Natural killer cell (primary cell): ENCODE measurements at regions not wholly inside any gene's neighbourhood (a gene's known extent, or its start where the extent isn't known, plus 50 kb on each side); places are given as distances from the start of the nearest gene placed in this dataset.

ENCODE experiments used
- ATAC-seq, 3 donors: fragments of 150-1000 bp in 2 of 3; fragments of 200-7000 bp in 1 of 3; cut with Tn5 transposase; 1 replicate in 1 of 3; 2 replicates in 2 of 3; pipeline ENCODE4 v1.10.0; 2021; ENCODE audit warnings: mild to moderate bottlenecking in 2 of 3, moderate library complexity in 2 of 3
- DNase-seq, 2 donors: peaks; one replicate each; pipeline versions ENCODE4 v3.0.0 to v3.0.0-alpha.2; 2013 to 2021; ENCODE audit warnings: mixed read lengths in 1 of 2
- H3K27ac ChIP-seq: one replicate; pipeline ENCODE4 v1.5.1; 2013; ENCODE audit warnings: mild to moderate bottlenecking, low read length
- H3K27me3 ChIP-seq: one replicate; pipeline ENCODE4 v1.6.1; 2013; ENCODE audit warnings: low read length; ENCODE audit not compliant: control insufficient read depth, insufficient read depth
- H3K36me3 ChIP-seq: one replicate; pipeline ENCODE4 v1.6.1; 2013; ENCODE audit warnings: low read length; ENCODE audit not compliant: control insufficient read depth, insufficient read depth
- H3K4me1 ChIP-seq: one replicate; pipeline ENCODE4 v1.6.1; 2013; ENCODE audit warnings: low read length; ENCODE audit not compliant: control insufficient read depth, insufficient read depth
- H3K4me3 ChIP-seq: one replicate; pipeline ENCODE4 v1.5.1; 2013; ENCODE audit warnings: low read length
- H3K9me3 ChIP-seq: one replicate; pipeline ENCODE4 v1.6.1; 2013; ENCODE audit warnings: low read length; ENCODE audit not compliant: control insufficient read depth, insufficient read depth
- H3K27ac Mint-ChIP-seq, 2 donors: one replicate each; pipeline ENCODE4 v1.8.0; 2022; ENCODE audit warnings: mild to moderate bottlenecking in 2 of 2, mixed read lengths in 2 of 2, moderate library complexity in 1 of 2
- H3K27me3 Mint-ChIP-seq, 2 donors: one replicate each; pipeline ENCODE4 v1.8.0; 2022; ENCODE audit warnings: low read depth in 2 of 2, mixed read lengths in 2 of 2
- H3K36me3 Mint-ChIP-seq: one replicate; pipeline ENCODE4 v1.8.0; 2022; ENCODE audit warnings: mixed read lengths
- H3K4me1 Mint-ChIP-seq, 2 donors: one replicate each; pipeline ENCODE4 v1.8.0; 2022; ENCODE audit warnings: mixed read lengths in 2 of 2
- H3K4me3 Mint-ChIP-seq: one replicate; pipeline ENCODE4 v1.8.0; 2022; ENCODE audit warnings: mild to moderate bottlenecking, moderate library complexity, mixed read lengths
- H3K9me3 Mint-ChIP-seq, 2 donors: one replicate each; pipeline ENCODE4 v1.8.0; 2022; ENCODE audit warnings: mixed read lengths in 2 of 2
- CTCF ChIP-seq: fragments of 200-600 bp; IDR thresholded peaks from one replicate; pipeline ENCODE4 v1.8.0; 2022; ENCODE audit warnings: antibody characterized with exemption
- WGBS: methylation state at CpG from one replicate; pipeline ENCODE4 v1.1.7; 2013; ENCODE audit warnings: missing lambda C conversion rate; ENCODE audit not compliant: insufficient coverage; 5-methylcytosine and 5-hydroxymethylcytosine counted together
- intact Hi-C: fragments of 100-400 bp; cut with micrococcal nuclease; formaldehyde crosslinking; loops from one replicate; pipeline ENCODE4 v1.14.2; 2022

GRCh38 chr5:74196233-74196632, 444.3 kb downstream of the ENC1 start:
- H3K9me3 Mint-ChIP-seq, result no peaks in the 10 kb centered on the region
- H3K4me1 Mint-ChIP-seq, result no peaks in the 10 kb centered on the region
- intact Hi-C loops, result no loop called here
- H3K4me3 ChIP-seq, result no peak overlapping the region
- peaks cover 9 to 17% of the 10 kb centered on the region in 2 donors for H3K27me3 Mint-ChIP-seq
- no peak overlapping the region for H3K27ac ChIP-seq
- H3K9me3 ChIP-seq, result no peaks in the 10 kb centered on the region
- 22% methylated on average over 2 of the region's 2 CpGs for WGBS
- ATAC-seq (no peak), DNase-seq (no peak)
- no peaks in the 10 kb centered on the region for H3K36me3 Mint-ChIP-seq
- no peak for TF ChIP-seq CTCF
- no peak overlapping the region for H3K27ac Mint-ChIP-seq
- H3K4me1 ChIP-seq, result no peaks in the 10 kb centered on the region
- no peaks in the 10 kb centered on the region for H3K36me3 ChIP-seq
- no peak overlapping the region for H3K4me3 Mint-ChIP-seq
- H3K27me3 ChIP-seq, result no peaks in the 10 kb centered on the region

GRCh38 chr5:74194196-74194595, 446.3 kb downstream of the ENC1 start:
- ATAC-seq (no peak), DNase-seq (no peak)
- no peaks in the 10 kb centered on the region for H3K4me1 ChIP-seq
- H3K4me3 ChIP-seq, result no peak overlapping the region
- peaks cover 15 to 24% of the 10 kb centered on the region in 2 donors for H3K27me3 Mint-ChIP-seq
- WGBS, result 97% methylated on average over 2 of the region's 4 CpGs
- no peaks in the 10 kb centered on the region for H3K36me3 ChIP-seq
- no peaks in the 10 kb centered on the region for H3K27me3 ChIP-seq
- intact Hi-C loops, result no loop called here
- no peaks in the 10 kb centered on the region for H3K4me1 Mint-ChIP-seq
- no peaks in the 10 kb centered on the region for H3K36me3 Mint-ChIP-seq
- H3K9me3 ChIP-seq, result no peaks in the 10 kb centered on the region
- no peaks in the 10 kb centered on the region for H3K9me3 Mint-ChIP-seq
- H3K4me3 Mint-ChIP-seq, result no peak overlapping the region
- no peak for TF ChIP-seq CTCF
- H3K27ac ChIP-seq, result no peak overlapping the region
- H3K27ac Mint-ChIP-seq, result no peak overlapping the region

- no peaks in the 10 kb centered on the region for H3K36me3 Mint-ChIP-seq
- DNase-seq, result no peak
- H3K4me3 Mint-ChIP-seq, result no peak overlapping the region
- H3K9me3 Mint-ChIP-seq, result no peaks in the 10 kb centered on the region
- H3K36me3 ChIP-seq, result no peaks in the 10 kb centered on the region
- no peaks in the 10 kb centered on the region for H3K4me1 ChIP-seq
- H3K9me3 ChIP-seq, result no peaks in the 10 kb centered on the region
- no peaks in the 10 kb centered on the region for H3K4me1 Mint-ChIP-seq
- intact Hi-C loops, result no loop called here
- H3K27ac Mint-ChIP-seq, result no peak overlapping the region
- peaks cover 19 to 32% of the 10 kb centered on the region in 2 donors for H3K27me3 Mint-ChIP-seq
- WGBS, result 67% methylated on average over 7 of the region's 9 CpGs
- no peaks in the 10 kb centered on the region for H3K27me3 ChIP-seq
- no peak for ATAC-seq
- H3K4me3 ChIP-seq, result no peak overlapping the region
- no peak overlapping the region for H3K27ac ChIP-seq
- no peak for TF ChIP-seq CTCF
Measured at GRCh38 chr5:74192606-74193299, 447.8 kb downstream of the ENC1 start.
